ENCODE measurements at regions not wholly inside any gene's neighbourhood (a gene's known extent, or its start where the extent isn't known, plus 50 kb on each side); places are given as distances from the start of the nearest gene placed in this dataset.
"Not testable (repeated sequence)": the region's sequence is repeated elsewhere in the genome, so short reads cannot be mapped to it uniquely, and the experiment has no call there.

DNA sequence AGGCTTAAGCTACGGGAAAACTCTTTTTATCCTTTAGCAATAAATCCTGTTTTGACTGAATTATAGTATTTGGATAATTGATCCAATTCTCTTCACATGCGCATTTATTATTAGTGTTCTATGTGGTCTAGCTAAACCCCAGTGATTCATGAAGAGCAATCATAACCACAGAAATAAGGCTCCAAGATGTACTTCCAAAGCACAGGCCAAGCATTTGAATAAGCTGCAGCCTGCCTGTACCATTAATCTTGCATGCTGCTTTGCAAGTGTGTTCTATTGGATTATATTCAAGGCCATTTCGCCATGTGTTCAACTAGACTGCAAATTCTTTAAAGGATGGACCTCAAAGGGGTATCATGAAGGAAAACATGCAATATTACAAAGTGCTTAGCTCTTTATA is 385.2 kb upstream of the FAT1 start:
- no peak for DNase-seq (ENCODE audit: low read depth, low spot score)
- Histone ChIP-seq H3K27me3 (ENCODE audit: control insufficient read depth, insufficient read depth, low read length) (no peaks in the 10 kb centered on the region), H3K36me3 (ENCODE audit: control insufficient read depth, insufficient read depth, low read length) (no peaks in the 10 kb centered on the region), H3K4me1 (ENCODE audit: control insufficient read depth, insufficient read depth, low read length) (no peaks in the 10 kb centered on the region), H3K4me3 (ENCODE audit: low read length) (no peak overlapping the region), H3K9me3 (ENCODE audit: control insufficient read depth, insufficient read depth, low read length) (no peaks in the 10 kb centered on the region), H3K27ac (ENCODE audit: low read length) (no peak overlapping the region)
- WGBS (ENCODE audit: insufficient coverage, insufficient read length): no CpG with 5 or more reads among the region's 3 CpGs

DNA sequence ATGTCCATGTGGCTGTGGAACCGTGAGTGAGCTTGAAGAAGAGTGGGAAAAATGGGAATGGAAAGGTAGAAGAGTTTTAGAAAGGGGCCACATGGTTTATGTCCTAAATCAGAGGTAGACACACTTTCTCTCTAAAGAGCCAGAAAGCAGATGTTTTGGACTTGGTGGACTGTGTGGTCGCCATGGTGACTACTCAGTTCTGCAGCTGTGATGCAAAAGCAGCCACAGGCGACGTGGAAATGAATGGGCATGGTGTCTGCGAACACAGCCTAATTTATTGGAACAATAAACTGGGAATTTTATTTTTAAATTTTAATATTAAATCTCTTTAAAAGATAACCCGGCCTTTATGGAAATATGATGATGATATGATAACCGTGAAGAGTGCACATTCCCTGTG is 386.0 kb upstream of the FAT1 start:
- H3K4me3 ChIP-seq (ENCODE audit: low read length): no peak overlapping the region
- no CpG with 5 or more reads among the region's 7 CpGs for WGBS (ENCODE audit: insufficient coverage, insufficient read length)
- no peaks in the 10 kb centered on the region for H3K9me3 ChIP-seq (ENCODE audit: control insufficient read depth, insufficient read depth, low read length)
- DNase-seq (ENCODE audit: low read depth, low spot score): no peak
- H3K27ac ChIP-seq (ENCODE audit: low read length): no peak overlapping the region
- H3K36me3 ChIP-seq (ENCODE audit: control insufficient read depth, insufficient read depth, low read length): no peaks in the 10 kb centered on the region
- H3K4me1 ChIP-seq (ENCODE audit: control insufficient read depth, insufficient read depth, low read length): no peaks in the 10 kb centered on the region
- no peaks in the 10 kb centered on the region for H3K27me3 ChIP-seq (ENCODE audit: control insufficient read depth, insufficient read depth, low read length)

DNA sequence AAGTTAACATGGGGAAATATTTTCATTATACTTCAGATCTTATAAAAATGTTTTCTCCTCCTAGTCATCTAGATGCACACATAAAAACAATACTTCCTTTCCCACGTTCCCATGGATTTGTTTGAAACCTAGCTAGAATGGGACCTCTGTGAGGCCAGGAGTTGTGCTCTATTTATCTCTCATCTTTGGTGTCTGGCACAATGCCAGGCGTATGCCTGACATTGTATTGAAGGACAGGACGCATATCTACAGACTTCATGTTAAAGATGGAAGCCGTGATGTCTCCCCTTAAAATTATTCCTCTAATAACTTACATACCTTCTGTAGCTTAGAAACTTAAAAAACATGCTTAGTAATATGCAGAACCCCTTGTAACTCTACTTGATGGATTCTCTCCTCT is 394.5 kb upstream of the FAT1 start:
- WGBS (ENCODE audit: insufficient coverage, insufficient read length): no CpG with 5 or more reads among the region's 4 CpGs
- Histone ChIP-seq H3K4me3 (ENCODE audit: low read length) (no peak overlapping the region), H3K9me3 (ENCODE audit: control insufficient read depth, insufficient read depth, low read length) (no peaks in the 10 kb centered on the region), H3K27me3 (ENCODE audit: control insufficient read depth, insufficient read depth, low read length) (no peaks in the 10 kb centered on the region), H3K4me1 (ENCODE audit: control insufficient read depth, insufficient read depth, low read length) (no peaks in the 10 kb centered on the region), H3K27ac (ENCODE audit: low read length) (no peak overlapping the region), H3K36me3 (ENCODE audit: control insufficient read depth, insufficient read depth, low read length) (no peaks in the 10 kb centered on the region)
- DNase-seq (ENCODE audit: low read depth, low spot score): no peak

DNA sequence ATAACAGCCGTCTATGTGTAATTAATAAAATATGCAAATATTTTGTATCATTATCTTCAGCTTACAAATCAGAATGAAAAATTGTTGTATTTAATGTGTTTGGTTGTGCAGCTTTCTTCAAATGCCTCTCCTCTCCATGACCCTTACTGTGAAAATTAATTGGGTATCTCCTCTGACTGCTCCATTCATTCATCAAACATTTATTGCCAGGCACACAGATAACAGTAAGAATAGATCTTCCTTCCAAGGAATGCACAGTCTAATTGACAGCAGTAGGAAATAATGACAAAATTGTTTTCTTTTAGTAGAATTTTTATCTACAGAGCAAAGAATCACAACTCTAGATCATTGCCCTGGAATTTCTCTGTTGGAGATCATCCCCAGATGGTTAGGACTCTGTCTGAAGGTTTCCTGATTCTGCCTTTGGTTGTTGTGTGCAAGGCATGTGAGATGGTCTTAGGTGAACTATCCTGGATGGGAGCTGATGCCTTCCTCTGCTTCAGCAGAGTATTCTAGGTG is 395.0 kb upstream of the FAT1 start:
- DNase-seq (ENCODE audit: low read depth, low spot score): no peak
- WGBS (ENCODE audit: insufficient coverage, insufficient read length): no CpG with 5 or more reads among the region's 1 CpG
- Histone ChIP-seq H3K36me3 (ENCODE audit: control insufficient read depth, insufficient read depth, low read length) (no peaks in the 10 kb centered on the region), H3K27me3 (ENCODE audit: control insufficient read depth, insufficient read depth, low read length) (no peaks in the 10 kb centered on the region), H3K4me1 (ENCODE audit: control insufficient read depth, insufficient read depth, low read length) (no peaks in the 10 kb centered on the region), H3K4me3 (ENCODE audit: low read length) (no peak overlapping the region), H3K27ac (ENCODE audit: low read length) (no peak overlapping the region), H3K9me3 (ENCODE audit: control insufficient read depth, insufficient read depth, low read length) (no peaks in the 10 kb centered on the region)

DNA sequence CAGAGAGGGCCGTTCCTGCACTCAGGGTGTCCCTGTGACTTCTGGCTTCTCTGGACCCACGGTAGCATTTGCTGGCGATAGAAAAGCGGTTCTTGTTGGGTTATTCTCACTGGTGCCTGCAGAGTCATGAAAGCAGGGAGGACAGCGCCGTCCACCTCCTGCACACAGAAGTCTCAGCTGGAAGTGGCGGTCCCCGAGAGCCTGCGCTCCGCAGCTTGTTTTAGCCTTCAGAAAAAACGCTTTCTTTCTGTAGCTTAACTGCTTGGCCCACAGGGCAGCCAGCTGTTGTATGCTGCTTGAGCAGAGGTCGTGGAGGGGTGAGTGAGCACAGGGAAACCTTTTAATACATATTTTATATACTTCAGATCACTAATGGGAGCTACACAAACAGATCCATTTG is 400.7 kb upstream of the FAT1 start:
- WGBS (ENCODE audit: insufficient coverage, insufficient read length): no CpG with 5 or more reads among the region's 12 CpGs
- Histone ChIP-seq H3K36me3 (ENCODE audit: control insufficient read depth, insufficient read depth, low read length) (no peaks in the 10 kb centered on the region), H3K4me1 (ENCODE audit: control insufficient read depth, insufficient read depth, low read length) (no peaks in the 10 kb centered on the region), H3K4me3 (ENCODE audit: low read length) (no peak overlapping the region), H3K9me3 (ENCODE audit: control insufficient read depth, insufficient read depth, low read length) (no peaks in the 10 kb centered on the region), H3K27me3 (ENCODE audit: control insufficient read depth, insufficient read depth, low read length) (no peaks in the 10 kb centered on the region), H3K27ac (ENCODE audit: low read length) (no peak overlapping the region)
- DNase-seq (ENCODE audit: low read depth, low spot score): no peak

DNA sequence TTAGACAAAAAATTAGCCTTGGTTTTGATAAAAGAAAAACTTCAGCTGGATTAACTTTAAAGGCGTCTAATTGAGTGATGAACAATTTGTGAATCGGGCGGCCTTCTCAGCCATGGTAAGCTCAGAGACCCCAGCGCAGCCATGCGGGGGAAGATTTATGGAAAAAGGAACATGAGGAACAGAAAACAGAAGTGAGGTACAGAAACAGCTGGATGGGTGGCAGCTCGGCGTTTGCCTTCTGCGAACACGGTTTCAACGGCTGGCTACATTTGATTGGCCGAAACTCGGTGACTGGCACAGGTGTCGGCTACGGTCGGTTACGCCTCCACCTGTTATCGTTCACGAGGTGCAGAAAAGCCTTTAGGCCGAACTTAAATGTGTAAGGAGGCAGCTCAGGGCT is 401.4 kb upstream of the FAT1 start:
- Histone ChIP-seq H3K9me3 (ENCODE audit: control insufficient read depth, insufficient read depth, low read length) (no peaks in the 10 kb centered on the region), H3K27me3 (ENCODE audit: control insufficient read depth, insufficient read depth, low read length) (no peaks in the 10 kb centered on the region), H3K27ac (ENCODE audit: low read length) (no peak overlapping the region), H3K36me3 (ENCODE audit: control insufficient read depth, insufficient read depth, low read length) (no peaks in the 10 kb centered on the region), H3K4me1 (ENCODE audit: control insufficient read depth, insufficient read depth, low read length) (no peaks in the 10 kb centered on the region), H3K4me3 (ENCODE audit: low read length) (no peak overlapping the region)
- DNase-seq (ENCODE audit: low read depth, low spot score): no peak
- no CpG with 5 or more reads among the region's 19 CpGs for WGBS (ENCODE audit: insufficient coverage, insufficient read length)

- H3K27me3 ChIP-seq (ENCODE audit: control insufficient read depth, insufficient read depth, low read length): no peaks in the 10 kb centered on the region
- H3K4me1 ChIP-seq (ENCODE audit: control insufficient read depth, insufficient read depth, low read length): no peaks in the 10 kb centered on the region
- no peaks in the 10 kb centered on the region for H3K9me3 ChIP-seq (ENCODE audit: control insufficient read depth, insufficient read depth, low read length)
- no peak overlapping the region for H3K4me3 ChIP-seq (ENCODE audit: low read length)
- WGBS (ENCODE audit: insufficient coverage, insufficient read length): no CpG with 5 or more reads among the region's 3 CpGs
- no peaks in the 10 kb centered on the region for H3K36me3 ChIP-seq (ENCODE audit: control insufficient read depth, insufficient read depth, low read length)
- no peak overlapping the region for H3K27ac ChIP-seq (ENCODE audit: low read length)
- DNase-seq (ENCODE audit: low read depth, low spot score): no peak
Measured at GRCh38 chr4:187127456-187127855, 403.8 kb upstream of the FAT1 start.

- H3K9me3 ChIP-seq (ENCODE audit: control insufficient read depth, insufficient read depth, low read length): no peaks in the 10 kb centered on the region
- no peaks in the 10 kb centered on the region for H3K36me3 ChIP-seq (ENCODE audit: control insufficient read depth, insufficient read depth, low read length)
- no peak overlapping the region for H3K4me3 ChIP-seq (ENCODE audit: low read length)
- no CpG with 5 or more reads among the region's 11 CpGs for WGBS (ENCODE audit: insufficient coverage, insufficient read length)
- no peaks in the 10 kb centered on the region for H3K4me1 ChIP-seq (ENCODE audit: control insufficient read depth, insufficient read depth, low read length)
- DNase-seq (ENCODE audit: low read depth, low spot score): no peak
- H3K27me3 ChIP-seq (ENCODE audit: control insufficient read depth, insufficient read depth, low read length): no peaks in the 10 kb centered on the region
- H3K27ac ChIP-seq (ENCODE audit: low read length): no peak overlapping the region
Measured at GRCh38 chr4:187128222-187128621, 404.6 kb upstream of the FAT1 start.

GRCh38 chr4:187128976-187129375 is 405.3 kb upstream of the FAT1 start:
- Histone ChIP-seq H3K27ac (ENCODE audit: low read length) (no peak overlapping the region), H3K36me3 (ENCODE audit: control insufficient read depth, insufficient read depth, low read length) (no peaks in the 10 kb centered on the region), H3K4me1 (ENCODE audit: control insufficient read depth, insufficient read depth, low read length) (no peaks in the 10 kb centered on the region), H3K27me3 (ENCODE audit: control insufficient read depth, insufficient read depth, low read length) (no peaks in the 10 kb centered on the region), H3K4me3 (ENCODE audit: low read length) (no peak overlapping the region), H3K9me3 (ENCODE audit: control insufficient read depth, insufficient read depth, low read length) (no peaks in the 10 kb centered on the region)
- no peak for DNase-seq (ENCODE audit: low read depth, low spot score)
- no CpG with 5 or more reads among the region's 8 CpGs for WGBS (ENCODE audit: insufficient coverage, insufficient read length)

DNA sequence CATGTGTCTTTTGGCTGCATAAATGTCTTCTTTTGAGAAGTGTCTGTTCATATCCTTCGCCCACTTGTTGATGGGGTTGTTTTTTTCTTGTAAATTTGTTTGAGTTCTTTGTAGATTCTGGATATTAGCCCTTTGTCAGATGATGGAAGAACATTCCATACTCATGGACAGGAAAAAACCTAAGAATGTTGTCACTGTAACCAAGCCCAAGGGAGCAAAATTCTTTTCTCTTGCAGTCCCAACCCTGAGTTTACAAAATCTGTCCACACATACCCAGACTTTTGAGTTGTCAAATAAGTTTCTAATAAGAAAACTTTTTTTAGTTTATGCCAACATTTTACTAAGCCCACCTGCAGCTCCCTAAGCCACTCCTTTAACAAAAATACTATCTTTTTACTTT is 408.2 kb upstream of the FAT1 start:
- DNase-seq (ENCODE audit: low read depth, low spot score); H3K9me3 ChIP-seq (ENCODE audit: control insufficient read depth, insufficient read depth, low read length); H3K36me3 ChIP-seq (ENCODE audit: control insufficient read depth, insufficient read depth, low read length); H3K4me3 ChIP-seq (ENCODE audit: low read length); H3K4me1 ChIP-seq (ENCODE audit: control insufficient read depth, insufficient read depth, low read length); H3K27ac ChIP-seq (ENCODE audit: low read length); H3K27me3 ChIP-seq (ENCODE audit: control insufficient read depth, insufficient read depth, low read length): not testable (repeated sequence)
- no CpG with 5 or more reads among the region's 1 CpG for WGBS (ENCODE audit: insufficient coverage, insufficient read length)

- WGBS (ENCODE audit: insufficient coverage, insufficient read length): no CpG with 5 or more reads among the region's 6 CpGs
- Histone ChIP-seq H3K36me3 (ENCODE audit: control insufficient read depth, insufficient read depth, low read length) (no peaks in the 10 kb centered on the region), H3K27ac (ENCODE audit: low read length) (no peak overlapping the region), H3K4me3 (ENCODE audit: low read length) (no peak overlapping the region), H3K27me3 (ENCODE audit: control insufficient read depth, insufficient read depth, low read length) (no peaks in the 10 kb centered on the region), H3K9me3 (ENCODE audit: control insufficient read depth, insufficient read depth, low read length) (no peaks in the 10 kb centered on the region), H3K4me1 (ENCODE audit: control insufficient read depth, insufficient read depth, low read length) (no peaks in the 10 kb centered on the region)
- no peak for DNase-seq (ENCODE audit: low read depth, low spot score)
Measured at GRCh38 chr4:187135878-187136277, 412.2 kb upstream of the FAT1 start.

All from iPS DF 6.9 (cell line).